ENCODE measurements at regions not wholly inside any gene's neighbourhood (a gene's known extent, or its start where the extent isn't known, plus 50 kb on each side); places are given as distances from the start of the nearest gene placed in this dataset.

- in situ Hi-C loops (cut with HindIII; ENCODE audit: low sequenced_read_pairs): no loop called here
- H3K4me3 ChIP-seq (ENCODE audit: low read depth, low read length): no peak overlapping the region
- TF ChIP-seq, protein P1, sequence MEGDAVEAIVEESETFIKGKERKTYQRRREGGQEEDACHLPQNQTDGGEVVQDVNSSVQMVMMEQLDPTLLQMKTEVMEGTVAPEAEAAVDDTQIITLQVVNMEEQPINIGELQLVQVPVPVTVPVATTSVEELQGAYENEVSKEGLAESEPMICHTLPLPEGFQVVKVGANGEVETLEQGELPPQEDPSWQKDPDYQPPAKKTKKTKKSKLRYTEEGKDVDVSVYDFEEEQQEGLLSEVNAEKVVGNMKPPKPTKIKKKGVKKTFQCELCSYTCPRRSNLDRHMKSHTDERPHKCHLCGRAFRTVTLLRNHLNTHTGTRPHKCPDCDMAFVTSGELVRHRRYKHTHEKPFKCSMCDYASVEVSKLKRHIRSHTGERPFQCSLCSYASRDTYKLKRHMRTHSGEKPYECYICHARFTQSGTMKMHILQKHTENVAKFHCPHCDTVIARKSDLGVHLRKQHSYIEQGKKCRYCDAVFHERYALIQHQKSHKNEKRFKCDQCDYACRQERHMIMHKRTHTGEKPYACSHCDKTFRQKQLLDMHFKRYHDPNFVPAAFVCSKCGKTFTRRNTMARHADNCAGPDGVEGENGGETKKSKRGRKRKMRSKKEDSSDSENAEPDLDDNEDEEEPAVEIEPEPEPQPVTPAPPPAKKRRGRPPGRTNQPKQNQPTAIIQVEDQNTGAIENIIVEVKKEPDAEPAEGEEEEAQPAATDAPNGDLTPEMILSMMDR (IDR thresholded peaks at IDR 0.05; ENCODE audit: low read depth, low read length): no peak
- DNase-seq (ENCODE audit: low read depth, low spot score): peak; percentile 56
Observed at GRCh38 chr6:126182650-126183311, 157.1 kb upstream of the CENPW start.

DNA sequence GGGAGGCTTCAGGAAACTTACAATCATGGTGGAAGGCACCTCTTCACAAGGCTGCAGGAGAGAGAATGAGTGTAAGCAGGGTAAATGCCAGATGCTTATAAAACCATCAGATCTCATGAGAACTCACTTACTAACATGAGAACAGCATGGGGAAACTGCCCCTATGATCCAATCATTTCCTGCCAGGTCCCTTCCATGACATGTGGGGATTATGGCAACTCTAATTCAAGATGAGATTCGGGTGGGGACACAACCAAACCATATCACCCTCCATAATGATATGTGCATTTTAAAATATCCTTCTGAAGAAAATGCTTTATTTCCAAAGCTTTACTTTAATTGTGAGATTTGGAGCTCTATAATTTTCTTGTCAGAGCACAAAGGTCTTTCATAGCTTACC, 154.1 kb upstream of the CENPW start:
- TF ChIP-seq, protein P1 (IDR thresholded peaks at IDR 0.05; ENCODE audit: low read depth, low read length): no peak
- in situ Hi-C loops (cut with HindIII; ENCODE audit: low sequenced_read_pairs): no loop called here
- no peak for DNase-seq (ENCODE audit: low read depth, low spot score)
- H3K4me3 ChIP-seq (ENCODE audit: low read depth, low read length): no peak overlapping the region

GRCh38 chr6:126188279-126188909, 151.5 kb upstream of the CENPW start:
- in situ Hi-C loops (cut with HindIII; ENCODE audit: low sequenced_read_pairs): no loop called here
- peak; percentile 68 for DNase-seq (ENCODE audit: low read depth, low spot score)
- TF ChIP-seq, protein P1 (IDR thresholded peaks at IDR 0.05; ENCODE audit: low read depth, low read length): no peak
- H3K4me3 ChIP-seq (ENCODE audit: low read depth, low read length): no peak overlapping the region

- no peak overlapping the region for H3K4me3 ChIP-seq (ENCODE audit: low read depth, low read length)
- DNase-seq (ENCODE audit: low read depth, low spot score): no peak
- TF ChIP-seq, protein P1 (IDR thresholded peaks at IDR 0.05; ENCODE audit: low read depth, low read length): no peak
- in situ Hi-C loops (cut with HindIII; ENCODE audit: low sequenced_read_pairs): no loop called here
Observed at GRCh38 chr6:126195625-126196236, 144.2 kb upstream of the CENPW start.

DNA sequence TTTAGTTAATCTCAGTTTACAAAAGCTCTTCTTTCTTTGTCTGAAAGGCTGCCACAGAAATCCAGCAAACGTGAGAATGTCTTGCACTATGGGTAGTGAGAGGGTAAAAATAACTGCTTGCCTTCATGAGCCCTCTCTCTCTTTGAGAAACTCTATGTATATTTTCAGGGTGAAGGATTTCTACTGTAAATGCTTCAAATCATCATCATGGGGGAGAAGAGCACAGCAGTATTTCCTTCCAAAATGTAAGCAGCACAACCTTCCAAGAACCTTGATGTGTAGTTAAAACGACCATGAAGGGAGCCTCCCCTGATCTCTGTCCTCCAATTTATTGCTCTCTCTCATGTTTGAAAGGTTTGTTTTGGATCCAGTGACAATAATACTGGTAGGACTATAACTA, 141.3 kb upstream of the CENPW start:
- H3K4me3 ChIP-seq (ENCODE audit: low read depth, low read length): no peak overlapping the region
- in situ Hi-C loops (cut with HindIII; ENCODE audit: low sequenced_read_pairs): no loop called here
- no peak for DNase-seq (ENCODE audit: low read depth, low spot score)
- TF ChIP-seq, protein P1 (IDR thresholded peaks at IDR 0.05; ENCODE audit: low read depth, low read length): no peak

DNA sequence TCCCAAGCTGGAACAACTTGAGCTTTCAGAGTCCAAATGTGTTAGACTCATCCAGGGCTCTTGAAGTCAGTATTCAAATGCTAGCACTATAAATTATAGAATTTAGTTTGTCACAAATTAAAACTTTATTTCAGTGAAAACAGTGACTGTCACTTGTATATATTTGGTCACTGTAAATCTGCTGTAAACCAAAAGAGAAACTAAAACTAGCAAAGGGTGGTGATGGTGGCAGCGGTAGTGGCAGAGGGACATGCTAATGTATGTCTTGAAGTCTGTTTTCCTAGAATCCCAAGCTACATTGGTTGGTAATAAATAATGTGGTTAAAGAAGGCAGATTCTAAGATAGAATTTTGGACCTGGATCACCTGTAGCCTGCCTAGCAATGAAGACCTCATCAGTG, 140.4 kb upstream of the CENPW start:
- TF ChIP-seq, protein P1 (IDR thresholded peaks at IDR 0.05; ENCODE audit: low read depth, low read length): no peak
- in situ Hi-C loops (cut with HindIII; ENCODE audit: low sequenced_read_pairs): no loop called here
- no peak for DNase-seq (ENCODE audit: low read depth, low spot score)
- H3K4me3 ChIP-seq (ENCODE audit: low read depth, low read length): no peak overlapping the region
